ENCODE measurements at regions not wholly inside any gene's neighbourhood (a gene's known extent, or its start where the extent isn't known, plus 50 kb on each side); places are given as distances from the start of the nearest gene placed in this dataset.

GRCh38 chr6:95846652-95847051, 169.1 kb upstream of the FUT9 start:
- Histone ChIP-seq H3K4me2 (ENCODE audit: insufficient read depth, low read length) (no peak overlapping the region), H3K27ac (ENCODE audit: extremely low read depth, low read depth, low read length) (no peak overlapping the region), H3K9me3 (replicated peaks; ENCODE audit: control insufficient read depth, insufficient read depth, low read depth, low read length) (no peaks in the 10 kb centered on the region), H3K36me3 (ENCODE audit: control insufficient read depth, insufficient read depth, low read length) (no peaks in the 10 kb centered on the region), H2AFZ (ENCODE audit: low read depth, low read length) (no peak overlapping the region), H3K79me2 (ENCODE audit: control insufficient read depth, insufficient read depth, low read length) (no peaks in the 10 kb centered on the region), H4K20me1 (replicated peaks; ENCODE audit: control insufficient read depth, insufficient read depth, low read length) (no peaks in the 10 kb centered on the region), H3K4me1 (replicated peaks in 1 of 2; ENCODE audit: control insufficient read depth in 2 of 2, insufficient read depth in 2 of 2, low read length in 2 of 2) (no peaks in the 10 kb centered on the region), H3K9ac (ENCODE audit: insufficient read depth in 1 of 2, low read depth in 2 of 2, low read length in 2 of 2) (no peak overlapping the region), H3K4me3 (no peak overlapping the region), H3K27me3 (ENCODE audit: control insufficient read depth in 2 of 2, insufficient read depth in 2 of 2, low read length in 2 of 2) (no peaks in the 10 kb centered on the region), H3K9me1 (ENCODE audit: control insufficient read depth, insufficient read depth, low read length) (no peaks in the 10 kb centered on the region)
- DNase-seq (ENCODE audit: extremely low read depth in 1 of 4, low spot score in 3 of 4) (no peak), ATAC-seq (no peak), FAIRE-seq (no peak)
- BruUV-seq (replicated peaks): no TSS peak
- intact Hi-C loops (cut with micrococcal nuclease) (no loop called here), in situ Hi-C loops (cut with MboI) (no loop called here)
- ChIA-PET CTCF (ENCODE audit: low intra/inter-chr PET ratio) (no interaction called here), POLR2A (no interaction called here)
- WGBS (ENCODE audit: insufficient coverage, low coverage, missing lambda C conversion rate): 0% methylated on average over 2 of the region's 2 CpGs
- no peak for TF ChIP-seq ZBED1 (IDR thresholded peaks at IDR 0.05)
- TF ChIP-seq KAT8 (IDR thresholded peaks at IDR 0.05; ENCODE audit: low read depth): no peak
- TF ChIP-seq KAT2B (IDR thresholded peaks at IDR 0.05; ENCODE audit: low read depth, low read length): no peak
- TF ChIP-seq FOS (IDR thresholded peaks at IDR 0.05; ENCODE audit: extremely low read depth, insufficient read length): no peak
- TF ChIP-seq FOXM1 (IDR thresholded peaks at IDR 0.05; ENCODE audit: low read depth): no peak
- no peak for TF ChIP-seq FOXM1 (CRISPR knock-in tag; IDR thresholded peaks at IDR 0.05; ENCODE audit: low read depth)
- no peak for TF ChIP-seq NCOR1 (IDR thresholded peaks at IDR 0.05)

- DNase-seq (ENCODE audit: extremely low read depth in 1 of 4, low spot score in 3 of 4) (no peak), FAIRE-seq (no peak), ATAC-seq (no peak)
- Histone ChIP-seq H3K4me3 (no peak overlapping the region), H3K9ac (ENCODE audit: insufficient read depth in 1 of 2, low read depth in 2 of 2, low read length in 2 of 2) (no peak overlapping the region), H3K4me2 (ENCODE audit: insufficient read depth, low read length) (no peak overlapping the region), H3K79me2 (ENCODE audit: control insufficient read depth, insufficient read depth, low read length) (no peaks in the 10 kb centered on the region), H3K4me1 (replicated peaks in 1 of 2; ENCODE audit: control insufficient read depth in 2 of 2, insufficient read depth in 2 of 2, low read length in 2 of 2) (no peaks in the 10 kb centered on the region), H3K9me3 (replicated peaks; ENCODE audit: control insufficient read depth, insufficient read depth, low read depth, low read length) (no peaks in the 10 kb centered on the region), H2AFZ (ENCODE audit: low read depth, low read length) (no peak overlapping the region), H4K20me1 (replicated peaks; ENCODE audit: control insufficient read depth, insufficient read depth, low read length) (no peaks in the 10 kb centered on the region), H3K9me1 (ENCODE audit: control insufficient read depth, insufficient read depth, low read length) (no peaks in the 10 kb centered on the region), H3K27ac (ENCODE audit: extremely low read depth, low read depth, low read length) (no peak overlapping the region), H3K27me3 (ENCODE audit: control insufficient read depth in 2 of 2, insufficient read depth in 2 of 2, low read length in 2 of 2) (no peaks in the 10 kb centered on the region), H3K36me3 (ENCODE audit: control insufficient read depth, insufficient read depth, low read length) (no peaks in the 10 kb centered on the region)
- intact Hi-C loops (cut with micrococcal nuclease): no loop called here
- WGBS (ENCODE audit: insufficient coverage, low coverage, missing lambda C conversion rate): 0% methylated on average over 3 of the region's 3 CpGs
- no TSS peak for BruUV-seq (replicated peaks)
- in situ Hi-C loops (cut with MboI): no loop called here
- ChIA-PET POLR2A (no interaction called here), CTCF (ENCODE audit: low intra/inter-chr PET ratio) (no interaction called here)
- TF ChIP-seq SAP30 (IDR thresholded peaks at IDR 0.05; ENCODE audit: borderline replicate concordance, insufficient read depth, low read depth, low read length, poor library complexity, severe bottlenecking) (no peak), HMGN3 (IDR thresholded peaks at IDR 0.05; ENCODE audit: borderline replicate concordance, extremely low read depth, insufficient read length, low read depth, low read length) (no peak), ZNF592 (IDR thresholded peaks at IDR 0.05) (no peak)
Measured at GRCh38 chr6:95847061-95847460, 168.7 kb upstream of the FUT9 start.
